ENCODE measurements at regions not wholly inside any gene's neighbourhood (a gene's known extent, or its start where the extent isn't known, plus 50 kb on each side); places are given as distances from the start of the nearest gene placed in this dataset.

DNA sequence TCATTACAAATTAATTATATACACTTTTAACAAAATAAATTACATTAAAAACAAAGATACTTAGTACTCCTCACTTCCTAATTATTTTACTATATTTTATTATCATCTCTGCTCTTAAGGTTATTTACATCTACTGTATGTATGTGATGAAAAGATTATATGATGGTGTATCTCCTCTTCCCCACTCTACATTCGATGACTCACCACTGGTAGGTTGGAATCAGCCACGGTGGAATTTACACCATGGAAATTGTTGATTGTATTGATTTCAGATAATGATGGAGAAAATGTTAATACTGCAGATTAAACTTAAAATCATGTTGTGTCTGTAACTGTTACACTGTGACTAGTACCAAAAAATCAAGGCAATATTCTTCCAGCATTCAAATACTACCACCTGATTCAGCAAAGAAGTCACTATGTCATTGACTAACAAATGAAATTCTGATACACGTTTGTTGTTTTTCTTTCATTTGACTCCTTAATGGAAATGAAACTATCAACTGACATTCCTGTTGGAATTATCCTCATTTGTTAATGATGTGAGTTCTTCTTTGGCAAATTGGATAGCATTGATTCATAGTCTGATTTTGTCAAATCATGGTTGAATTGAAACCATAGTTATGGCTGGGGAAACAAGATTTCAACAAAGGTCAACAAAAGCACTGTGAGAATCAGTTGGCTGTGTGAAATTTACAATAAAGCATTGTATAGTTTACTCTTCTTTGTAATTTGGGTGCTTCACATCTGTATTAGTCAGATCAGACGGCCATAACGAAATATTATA is 69.0 kb upstream of the NLK start:
- no peak for DNase-seq

- DNase-seq = no peak
Measured at GRCh38 chr17:27974045-27974436, 68.4 kb upstream of the NLK start.

DNA sequence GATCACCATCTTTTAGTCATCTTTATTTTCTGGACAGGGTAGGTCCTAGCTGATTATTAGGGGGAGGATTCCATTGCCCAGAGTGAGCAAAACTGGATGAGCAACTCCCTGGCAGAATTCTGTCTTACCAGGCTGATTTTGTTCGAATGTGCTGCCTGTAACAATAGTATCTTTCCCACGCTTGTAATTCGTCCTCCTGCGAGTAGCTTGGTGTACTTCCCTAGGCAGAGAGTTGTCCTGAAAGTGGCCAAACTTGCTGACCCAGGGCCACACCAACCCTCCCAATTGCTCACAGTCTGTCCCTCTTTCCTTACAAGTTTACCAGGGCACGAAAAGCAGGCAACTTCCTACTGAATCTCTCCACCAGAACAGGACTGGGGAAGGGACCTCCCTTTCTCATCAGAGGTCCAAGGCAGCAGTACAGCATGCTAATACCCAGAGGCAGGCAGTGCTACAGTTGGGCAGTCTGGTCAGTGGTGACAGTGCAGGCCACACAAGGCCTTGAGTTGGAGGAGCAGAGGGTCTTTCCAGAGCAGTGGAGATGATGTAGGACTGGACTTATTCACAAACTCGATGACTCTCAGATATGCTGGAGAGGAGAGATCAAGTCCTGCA is 67.8 kb upstream of the NLK start:
- no peak for DNase-seq

DNA sequence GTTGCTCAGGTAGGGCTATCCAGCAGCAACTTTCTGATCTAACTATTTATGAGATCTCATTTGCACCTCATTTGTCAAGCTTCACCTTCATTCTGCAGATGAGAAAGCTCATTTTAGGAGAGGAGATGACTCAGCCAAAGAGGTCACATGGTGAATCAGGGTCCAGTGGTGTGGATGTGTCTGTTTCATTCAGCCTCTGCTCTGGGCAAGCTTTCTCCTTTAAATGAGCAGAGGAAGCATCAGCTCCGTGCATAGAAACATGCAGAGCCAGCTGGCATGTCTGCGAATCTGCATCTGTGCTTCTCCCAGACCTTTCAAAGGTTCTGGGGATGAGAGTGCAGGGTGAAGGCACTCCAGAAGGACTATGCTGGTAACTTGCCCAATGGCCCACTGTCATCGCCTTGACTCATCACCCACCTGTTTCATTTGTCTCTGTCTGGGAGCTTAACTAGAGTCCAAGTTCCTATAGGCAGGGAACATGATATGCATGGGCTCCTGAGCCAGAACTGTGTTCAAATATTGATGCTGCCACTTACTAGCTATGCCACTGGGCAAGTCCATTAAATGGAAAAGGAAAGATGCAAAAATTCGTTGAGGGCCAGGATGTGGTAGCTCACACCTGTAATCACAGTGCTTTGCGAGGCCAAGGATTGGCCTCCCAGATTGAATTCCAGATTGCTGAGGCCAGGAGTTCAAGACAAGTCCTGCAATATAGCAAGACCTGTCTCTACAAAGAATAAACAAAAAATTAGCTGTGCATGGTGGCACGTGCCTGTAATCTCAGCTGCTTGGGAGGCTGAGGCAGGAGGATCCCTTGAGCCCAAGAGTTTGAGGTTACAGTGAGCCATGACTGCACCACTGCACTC is 67.1 kb upstream of the NLK start:
- DNase-seq = no peak

- DNase-seq = no peak
Measured at GRCh38 chr17:27976331-27976730, 66.1 kb upstream of the NLK start.

GRCh38 chr17:27977751-27978688 is 64.5 kb upstream of the NLK start:
- DNase-seq = no peak

- no peak for DNase-seq
Measured at GRCh38 chr17:27978689-27979175, 63.7 kb upstream of the NLK start.

GRCh38 chr17:27980043-27980442 is 62.4 kb upstream of the NLK start:
- no peak for DNase-seq

- DNase-seq = no peak
Measured at GRCh38 chr17:27981978-27982377, 60.5 kb upstream of the NLK start.

DNA sequence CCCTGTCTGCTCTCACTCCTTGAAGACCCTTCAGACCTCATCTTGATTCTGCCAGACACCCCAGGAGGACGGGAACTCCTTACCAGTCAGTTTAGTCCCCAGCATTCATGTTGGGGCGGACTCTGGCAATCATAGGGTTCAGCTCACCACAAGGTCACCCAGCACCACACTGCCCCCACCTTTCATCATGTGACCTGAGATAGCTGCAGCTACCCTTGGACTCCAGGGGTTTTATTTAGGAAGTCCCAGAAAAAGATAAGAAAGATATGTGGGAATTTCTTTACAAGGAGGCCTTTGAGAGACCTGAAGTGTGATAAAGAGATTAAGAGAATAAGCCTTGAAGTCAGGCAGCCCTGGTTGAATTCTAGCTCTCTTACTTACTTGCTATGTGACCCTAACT is 59.8 kb upstream of the NLK start:
- DNase-seq = no peak

DNA sequence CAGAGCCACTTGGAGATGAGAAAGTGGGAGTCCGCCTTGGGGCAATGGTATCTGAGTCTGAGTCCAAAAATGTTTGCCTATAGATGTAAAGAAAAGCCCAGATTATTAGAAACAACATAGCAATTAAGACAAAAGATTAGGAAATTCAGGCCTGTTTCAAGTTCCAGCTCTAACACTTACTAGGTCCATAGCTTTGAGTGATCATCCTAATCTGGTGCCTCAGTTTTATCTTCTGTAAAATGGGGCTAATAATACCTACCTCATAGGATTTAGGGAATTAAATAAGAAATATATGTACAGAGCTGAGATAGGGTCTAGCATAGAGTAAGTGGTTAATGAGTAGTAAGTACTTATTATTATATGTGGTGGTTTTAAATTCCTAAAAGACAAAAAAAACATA is 58.6 kb upstream of the NLK start:
- no peak for DNase-seq

DNA sequence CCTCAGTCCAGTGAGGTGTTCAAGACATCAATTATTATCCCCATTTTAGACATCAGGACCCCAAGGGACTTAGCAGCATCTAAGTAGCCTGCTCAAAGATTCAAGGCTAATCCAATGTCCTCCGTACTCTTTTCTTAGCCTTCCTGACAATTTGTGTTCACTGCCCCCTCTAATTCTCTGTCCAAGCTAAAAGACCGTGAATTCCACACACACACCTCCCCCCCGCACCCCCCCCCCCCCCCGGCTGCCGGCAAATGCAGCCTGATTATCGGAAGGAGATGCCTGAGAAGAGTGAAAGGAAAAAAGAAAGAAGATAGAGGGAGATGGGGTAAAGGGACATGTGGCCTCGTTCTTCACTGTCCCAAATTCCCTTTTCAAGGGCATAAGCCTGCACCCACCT is 58.1 kb upstream of the NLK start:
- no peak for DNase-seq

GRCh38 chr17:27984816-27985215 is 57.7 kb upstream of the NLK start:
- DNase-seq = no peak

- DNase-seq = no peak
Measured at GRCh38 chr17:27985306-27985705, 57.2 kb upstream of the NLK start.

DNA sequence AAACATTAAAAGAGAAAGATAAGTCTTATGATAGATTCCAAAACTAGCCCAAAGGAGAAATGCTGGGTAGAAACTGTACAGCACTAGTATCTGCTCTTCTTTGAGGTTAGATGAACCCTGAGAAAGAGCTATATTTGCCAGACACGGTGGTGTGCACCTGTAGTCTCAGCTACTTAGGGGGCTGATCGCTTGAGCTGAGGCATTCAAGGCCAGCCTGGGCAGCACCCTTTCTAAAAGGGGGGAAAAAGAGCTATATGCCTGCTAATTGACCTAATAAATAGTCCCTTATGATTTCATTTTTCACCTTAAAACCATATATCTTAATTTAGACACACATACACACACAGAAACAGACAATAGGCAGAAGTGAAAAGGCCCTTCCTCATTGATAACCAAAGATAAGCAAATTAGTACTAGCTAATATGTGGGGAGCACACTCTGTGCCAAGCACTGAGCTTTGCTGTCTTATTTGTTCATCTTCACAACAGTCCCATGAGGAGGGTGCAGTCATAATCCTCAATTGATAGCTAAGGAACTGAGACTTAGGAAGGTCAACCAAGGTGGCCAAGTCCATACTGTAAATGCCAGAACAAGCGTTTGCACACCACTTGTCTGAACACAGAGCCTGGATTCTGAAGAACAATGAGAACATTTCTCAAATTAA is 56.6 kb upstream of the NLK start:
- no peak for DNase-seq

DNA sequence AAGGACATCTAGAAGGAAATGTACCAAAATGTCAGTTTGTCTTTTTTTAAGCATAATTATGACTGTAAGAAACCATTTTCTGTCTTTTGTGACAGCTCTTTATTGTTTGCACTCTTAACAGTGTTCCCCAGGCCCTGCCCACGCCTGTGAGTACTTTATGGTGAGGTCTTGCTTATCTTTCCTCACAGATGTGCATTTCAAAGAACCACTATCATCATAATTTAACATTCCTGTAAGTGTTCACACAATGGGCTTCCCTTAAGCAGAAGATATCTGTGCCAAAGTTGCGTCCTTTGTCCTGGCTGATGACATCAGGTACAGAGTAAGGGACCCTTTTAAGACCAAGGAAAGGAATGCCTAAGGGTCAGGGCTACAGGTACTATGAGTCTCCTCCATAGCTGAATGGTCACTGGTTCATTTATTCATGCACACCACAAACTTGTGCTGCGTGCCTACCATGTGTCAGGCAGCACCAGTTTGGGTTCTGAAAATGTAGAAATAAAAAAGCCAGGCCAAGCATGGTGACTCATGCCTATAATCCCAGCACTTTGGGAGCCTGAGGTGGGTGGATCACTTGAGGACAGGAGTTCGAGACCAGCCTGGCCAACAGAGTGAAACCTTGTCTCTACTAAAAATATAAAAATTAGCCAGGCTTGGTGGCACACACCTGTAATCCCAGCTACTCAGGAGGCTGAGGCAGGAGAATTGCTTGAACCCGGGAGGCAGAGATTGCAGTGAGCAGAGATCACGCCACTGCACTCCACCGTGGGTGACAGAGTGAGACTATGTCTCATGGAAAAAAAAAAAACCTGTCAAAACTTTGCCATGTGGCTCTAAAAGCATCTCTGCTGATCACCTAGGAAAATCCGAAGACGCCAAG is 55.4 kb upstream of the NLK start:
- DNase-seq = no peak

GRCh38 chr17:27989046-27989445 is 53.4 kb upstream of the NLK start:
- DNase-seq = no peak

DNA sequence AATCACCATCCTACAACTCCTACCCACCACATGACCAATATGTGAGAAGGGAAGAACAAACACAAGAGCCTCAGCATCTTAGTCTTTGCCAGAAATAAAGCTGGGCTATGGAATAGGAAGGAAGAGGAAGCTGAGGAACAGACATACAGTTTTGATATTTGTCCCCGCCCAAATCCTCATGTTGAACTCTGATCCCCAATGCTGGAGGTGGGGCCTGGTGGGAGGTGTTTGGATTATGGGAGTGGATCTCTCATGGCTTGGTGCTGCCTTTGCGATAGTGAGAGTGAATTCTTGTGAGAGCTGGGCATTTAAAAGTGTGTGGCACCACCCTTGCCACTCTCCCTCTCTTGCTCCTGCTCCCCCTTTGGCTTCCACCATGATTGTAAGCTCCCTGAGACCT is 52.4 kb upstream of the NLK start:
- DNase-seq = no peak

GRCh38 chr17:27990979-27991378 is 51.5 kb upstream of the NLK start:
- DNase-seq = no peak

GRCh38 chr17:27991462-27991993 is 50.9 kb upstream of the NLK start:
- no peak for DNase-seq

Measured in renal pelvis (tissue), 1 donor.